BE2C (cell line): ENCODE measurements at regions not wholly inside any gene's neighbourhood (a gene's known extent, or its start where the extent isn't known, plus 50 kb on each side); places are given as distances from the start of the nearest gene placed in this dataset.

Experiments
- DNase-seq: peaks from one replicate; pipeline ENCODE4 v3.0.0-alpha.2; 2020
- H3K27me3 ChIP-seq: fragments of 250-450 bp; sonication (Bioruptor Pico); 2 replicates; pipeline ENCODE4 v1.5.1; 2020; ENCODE audit warnings: mild to moderate bottlenecking
- H3K36me3 ChIP-seq: fragments of 250-450 bp; sonication (Bioruptor Pico); 2 replicates; pipeline ENCODE4 v1.5.1; 2020; ENCODE audit warnings: mild to moderate bottlenecking
- H3K4me1 ChIP-seq: fragments of 250-450 bp; sonication (Bioruptor Pico); 2 replicates; pipeline ENCODE4 v1.5.1; 2020
- H3K4me3 ChIP-seq: 2 replicates; pipeline ENCODE4 v1.5.1; 2011; ENCODE audit warnings: low read depth, low read length
- H3K9me3 ChIP-seq: fragments of 250-450 bp; sonication (Bioruptor Pico); 2 replicates; pipeline ENCODE4 v1.5.1; 2020
- CTCF ChIP-seq: IDR thresholded peaks from 2 replicates; pipeline ENCODE4 v1.5.1; 2012; ENCODE audit warnings: mild to moderate bottlenecking, low read depth, low read length

GRCh38 chr10:111766464-111766863 lies 417.1 kb downstream of the GPAM start:
- Histone ChIP-seq H3K4me1 (no peaks in the 10 kb centered on the region), H3K27me3 (no peaks in the 10 kb centered on the region), H3K4me3 (no peak overlapping the region), H3K36me3 (no peaks in the 10 kb centered on the region), H3K9me3 (no peaks in the 10 kb centered on the region)
- no peak for DNase-seq
- no peak for TF ChIP-seq CTCF

- no peak for DNase-seq
- Histone ChIP-seq H3K9me3 (no peaks in the 10 kb centered on the region), H3K4me3 (no peak overlapping the region), H3K36me3 (no peaks in the 10 kb centered on the region), H3K4me1 (no peaks in the 10 kb centered on the region), H3K27me3 (no peaks in the 10 kb centered on the region)
- TF ChIP-seq CTCF: no peak
Measured at GRCh38 chr10:111767661-111768060, 415.9 kb downstream of the GPAM start.

GRCh38 chr10:111773950-111774349 lies 409.6 kb downstream of the GPAM start:
- H3K27me3 ChIP-seq: no peaks in the 10 kb centered on the region
- H3K9me3 ChIP-seq: no peaks in the 10 kb centered on the region
- TF ChIP-seq CTCF: no peak
- H3K4me3 ChIP-seq: no peak overlapping the region
- H3K36me3 ChIP-seq: no peaks in the 10 kb centered on the region
- no peak for DNase-seq
- no peaks in the 10 kb centered on the region for H3K4me1 ChIP-seq

- no peaks in the 10 kb centered on the region for H3K36me3 ChIP-seq
- no peaks in the 10 kb centered on the region for H3K27me3 ChIP-seq
- DNase-seq: no peak
- TF ChIP-seq CTCF: no peak
- H3K4me3 ChIP-seq: no peak overlapping the region
- H3K4me1 ChIP-seq: no peaks in the 10 kb centered on the region
- no peaks in the 10 kb centered on the region for H3K9me3 ChIP-seq
Measured at GRCh38 chr10:111774486-111774885, 409.1 kb downstream of the GPAM start.

- DNase-seq: no peak
- no peaks in the 10 kb centered on the region for H3K27me3 ChIP-seq
- no peaks in the 10 kb centered on the region for H3K36me3 ChIP-seq
- H3K4me3 ChIP-seq: no peak overlapping the region
- H3K9me3 ChIP-seq: no peaks in the 10 kb centered on the region
- TF ChIP-seq CTCF: no peak
- no peaks in the 10 kb centered on the region for H3K4me1 ChIP-seq
Measured at GRCh38 chr10:111784436-111784835, 399.1 kb downstream of the GPAM start.

- Histone ChIP-seq H3K27me3 (no peaks in the 10 kb centered on the region), H3K36me3 (no peaks in the 10 kb centered on the region), H3K4me3 (no peak overlapping the region), H3K9me3 (no peaks in the 10 kb centered on the region), H3K4me1 (no peaks in the 10 kb centered on the region)
- no peak for DNase-seq
- no peak for TF ChIP-seq CTCF
Measured at GRCh38 chr10:111784946-111785465, 398.6 kb downstream of the GPAM start.
